HG02870 (cell line): ENCODE measurements at regions not wholly inside any gene's neighbourhood (a gene's known extent, or its start where the extent isn't known, plus 50 kb on each side); places are given as distances from the start of the nearest gene placed in this dataset.
"Not testable (repeated sequence)": the region's sequence is repeated elsewhere in the genome, so short reads cannot be mapped to it uniquely, and the experiment has no call there.

Experiments used
- ATAC-seq: cut with Tn5 transposase; IDR thresholded peaks from one replicate; pipeline ENCODE4 v1.9.1; 2021; ENCODE audit warnings: mild to moderate bottlenecking, moderate library complexity; ENCODE audit not compliant: unreplicated experiment

DNA sequence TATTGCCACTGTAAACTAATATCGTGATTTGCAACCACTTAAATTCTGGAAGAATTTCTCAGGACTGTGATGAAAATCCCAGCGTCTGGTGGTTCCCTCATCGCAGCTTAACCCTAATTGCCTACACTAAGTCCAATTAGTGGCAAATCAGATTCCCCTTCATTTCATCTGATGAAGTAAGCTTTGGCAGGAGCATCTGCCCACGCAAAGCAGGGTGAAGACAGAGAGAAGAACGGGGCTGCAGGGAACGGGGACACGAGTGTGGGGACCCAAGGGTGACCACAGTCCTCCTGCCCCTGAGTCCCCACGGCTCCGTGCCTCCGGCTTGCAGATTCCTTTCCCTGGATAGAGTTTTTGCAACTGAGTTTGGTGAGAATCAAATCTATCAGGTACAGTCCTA, 159.5 kb downstream of the LY86 start:
- ATAC-seq = no peak

DNA sequence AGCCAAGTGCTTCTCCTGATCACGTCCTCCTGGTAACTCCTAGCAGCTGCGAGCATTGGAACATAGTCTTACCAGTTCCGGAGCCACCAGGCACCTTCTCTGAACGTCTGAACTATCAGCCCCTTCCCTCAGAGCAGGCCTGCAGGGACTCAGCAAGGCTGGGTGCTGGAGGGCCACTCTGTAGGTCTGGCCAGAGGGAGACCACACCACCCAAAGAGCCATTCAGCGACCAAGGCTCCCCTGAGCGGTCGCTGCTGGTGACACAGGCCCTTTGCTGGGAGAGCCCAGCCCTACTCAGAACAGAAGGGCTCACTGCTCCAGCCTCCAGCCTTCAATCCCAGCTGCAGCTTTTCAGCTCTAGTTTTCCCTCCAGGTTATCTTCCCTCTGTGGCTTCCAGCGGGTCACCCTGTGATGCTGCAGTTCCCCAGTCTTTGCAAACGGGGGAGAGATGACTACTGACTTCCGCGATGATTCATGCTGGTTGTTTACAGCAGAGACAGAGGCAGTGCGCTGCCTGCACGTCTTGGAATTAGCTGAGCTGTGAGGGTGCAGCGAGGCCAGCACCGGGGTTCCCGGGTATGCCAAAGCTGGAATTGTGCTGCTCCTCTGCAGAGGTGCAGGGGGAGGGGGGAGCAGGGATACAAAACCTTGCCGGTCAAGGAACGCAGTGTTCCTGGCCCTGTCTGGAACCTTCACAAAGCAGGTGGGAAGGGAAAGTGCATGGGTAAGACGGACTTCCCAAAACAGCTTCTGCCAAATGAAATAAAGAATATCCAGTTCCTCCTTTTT, 161.4 kb downstream of the LY86 start:
- no peak for ATAC-seq

GRCh38 chr6:6750594-6751265, 162.2 kb downstream of the LY86 start:
- no peak for ATAC-seq

DNA sequence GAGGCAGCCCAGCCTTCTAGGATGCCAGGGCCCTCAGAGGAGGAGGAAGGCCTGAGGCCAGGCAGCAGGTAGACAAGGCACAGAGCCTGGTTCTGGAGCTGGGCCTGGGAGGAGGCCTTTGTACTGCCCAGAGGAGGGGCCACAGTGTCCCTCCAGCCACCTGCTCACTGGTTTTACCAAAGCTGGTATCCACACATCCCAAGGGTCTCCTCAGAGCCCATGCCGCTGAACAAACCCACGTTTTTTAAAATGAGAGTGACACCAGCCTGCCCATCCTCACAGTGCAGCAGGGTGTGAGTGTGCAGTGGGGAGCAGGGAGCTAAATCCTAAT, 162.7 kb downstream of the LY86 start:
- ATAC-seq = no peak

- no peak for ATAC-seq
Measured at GRCh38 chr6:6751619-6752023, 163.1 kb downstream of the LY86 start.

DNA sequence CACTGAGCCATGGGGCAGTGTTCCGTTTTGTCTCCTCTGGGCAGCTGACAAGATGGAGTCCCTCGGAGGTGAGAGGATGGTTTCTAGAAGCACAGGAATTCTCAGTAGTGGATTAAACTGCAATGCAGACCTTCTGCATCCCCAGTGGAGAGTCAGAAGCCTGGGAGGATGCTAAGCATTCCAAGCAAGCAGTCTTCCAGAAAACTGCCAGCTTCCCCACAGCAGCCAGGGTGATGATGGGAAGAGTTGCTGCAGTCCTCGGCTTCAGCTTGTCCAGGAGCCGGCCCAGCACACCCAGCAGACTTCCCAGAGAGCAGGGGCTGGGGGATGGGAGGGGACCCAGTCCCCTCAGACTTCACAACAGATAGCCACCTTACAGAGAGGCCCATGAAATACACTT, 163.6 kb downstream of the LY86 start:
- ATAC-seq = no peak

DNA sequence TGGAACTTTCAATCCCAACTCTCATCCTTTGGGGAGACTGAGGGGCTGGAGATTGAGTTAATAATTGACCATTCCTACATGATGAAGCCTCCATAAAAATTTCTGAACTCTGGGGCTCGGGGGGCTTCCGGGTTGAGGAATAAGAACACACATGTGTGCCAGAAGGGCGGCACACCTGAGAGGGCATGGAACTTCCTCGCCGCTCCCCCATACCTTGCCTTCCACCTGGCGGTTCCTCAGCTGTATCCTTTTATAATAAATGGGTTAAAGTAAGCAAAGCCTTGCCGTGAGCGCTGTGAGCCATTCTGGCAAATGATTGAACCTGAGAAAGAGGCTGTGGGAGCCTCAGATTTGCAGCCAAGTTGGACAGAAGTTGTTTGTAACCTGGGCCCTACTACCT, 164.8 kb downstream of the LY86 start:
- ATAC-seq = no peak

DNA sequence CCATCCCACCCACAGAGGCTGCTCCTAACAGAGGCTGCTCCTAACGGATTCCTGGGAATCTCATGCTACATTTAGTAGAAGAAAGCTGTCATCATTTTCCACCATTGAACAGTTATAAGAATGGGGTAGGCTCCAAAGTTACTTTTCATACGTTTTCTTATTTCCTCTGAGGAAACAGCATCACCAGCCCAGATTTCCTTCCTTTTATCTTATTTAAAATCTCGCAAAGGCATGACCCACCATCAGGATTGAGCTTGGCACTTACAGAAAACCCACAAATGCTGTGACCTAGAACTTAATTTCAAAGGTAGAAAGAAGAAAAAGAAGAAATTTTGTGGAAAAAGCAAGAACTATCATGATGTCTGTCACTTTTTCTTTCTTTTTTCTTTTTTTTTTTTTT, 168.0 kb downstream of the LY86 start:
- no peak for ATAC-seq

DNA sequence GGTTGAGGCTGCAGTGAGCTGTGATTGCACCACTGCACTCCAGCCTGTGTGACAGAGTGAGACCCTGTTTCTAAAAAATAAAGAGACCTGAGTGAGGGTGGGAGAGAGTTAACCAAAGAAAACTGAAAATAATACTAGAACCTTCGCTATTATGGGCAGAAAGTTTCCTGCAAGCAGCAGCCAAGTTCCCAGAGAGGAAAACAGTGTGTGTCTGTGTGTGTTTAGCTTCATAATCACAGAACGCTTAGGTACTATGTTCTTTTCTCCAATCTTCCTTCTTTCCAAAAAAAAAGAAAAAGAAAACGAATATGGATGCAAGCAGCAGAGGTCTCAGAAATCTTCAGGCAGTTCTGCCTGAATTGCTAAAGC, 170.0 kb downstream of the LY86 start:
- no peak for ATAC-seq

DNA sequence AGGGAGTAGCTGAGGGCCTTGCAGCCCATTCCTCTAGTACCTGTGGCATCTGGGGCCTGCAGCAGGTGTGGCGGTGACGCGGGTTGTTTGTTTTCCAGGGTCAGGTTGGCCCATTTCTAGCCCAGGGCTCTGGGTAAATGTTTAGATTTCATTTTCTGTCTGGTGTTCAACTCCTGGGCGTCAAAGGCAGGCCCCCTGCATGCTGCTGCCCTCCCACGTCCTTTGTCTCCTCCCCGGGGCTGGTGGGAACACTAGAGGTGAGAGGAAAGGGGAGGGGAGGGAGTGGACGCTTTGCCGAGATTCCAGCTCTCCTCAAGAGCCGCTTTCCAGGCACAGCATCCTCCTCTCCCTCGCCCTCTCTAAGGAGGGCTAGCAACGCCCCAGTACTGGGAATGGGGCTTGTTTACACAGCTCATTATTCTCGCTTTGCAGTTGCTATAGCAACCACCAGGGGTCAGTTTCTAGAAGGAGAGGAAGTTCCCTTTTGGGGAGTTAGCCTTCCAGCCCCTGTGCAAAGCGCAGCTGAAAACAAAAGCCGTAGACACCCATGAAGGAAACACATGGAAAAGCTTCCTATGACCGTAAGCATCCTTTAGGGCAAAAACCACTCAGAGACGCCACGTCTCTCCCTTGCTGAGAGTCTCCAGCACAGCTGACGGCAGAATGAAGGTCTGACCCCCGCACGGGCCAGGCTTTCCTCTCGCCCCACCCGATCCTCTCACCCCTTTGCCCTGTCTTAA, 170.6 kb downstream of the LY86 start:
- ATAC-seq = peak; percentile 97

GRCh38 chr6:6760002-6760401, 171.5 kb downstream of the LY86 start:
- ATAC-seq = no peak

GRCh38 chr6:6762566-6762965, 174.0 kb downstream of the LY86 start:
- ATAC-seq = not testable (repeated sequence)

- no peak for ATAC-seq
Measured at GRCh38 chr6:6764764-6765434, 176.4 kb downstream of the LY86 start.

GRCh38 chr6:6766230-6766905, 177.8 kb downstream of the LY86 start:
- ATAC-seq = no peak

DNA sequence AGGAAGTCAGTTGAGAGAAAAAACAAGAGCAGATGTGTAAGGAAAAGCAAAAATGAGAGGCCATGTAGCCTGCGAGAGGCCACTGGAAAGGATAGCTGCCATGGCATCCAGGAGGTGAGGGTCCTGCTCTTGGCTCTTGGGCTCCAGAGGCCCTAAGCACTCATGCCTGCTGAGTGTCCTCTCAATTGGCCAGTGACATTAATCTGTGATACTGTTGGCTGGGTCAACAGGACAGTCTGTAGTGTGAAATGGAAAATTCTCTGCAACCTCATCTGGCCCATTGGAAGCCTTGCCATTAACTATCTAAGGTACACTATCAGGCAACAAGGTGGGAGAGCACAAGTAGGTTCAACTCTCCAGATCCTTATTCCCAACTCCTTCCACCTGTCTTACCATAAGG, 180.9 kb downstream of the LY86 start:
- no peak for ATAC-seq

DNA sequence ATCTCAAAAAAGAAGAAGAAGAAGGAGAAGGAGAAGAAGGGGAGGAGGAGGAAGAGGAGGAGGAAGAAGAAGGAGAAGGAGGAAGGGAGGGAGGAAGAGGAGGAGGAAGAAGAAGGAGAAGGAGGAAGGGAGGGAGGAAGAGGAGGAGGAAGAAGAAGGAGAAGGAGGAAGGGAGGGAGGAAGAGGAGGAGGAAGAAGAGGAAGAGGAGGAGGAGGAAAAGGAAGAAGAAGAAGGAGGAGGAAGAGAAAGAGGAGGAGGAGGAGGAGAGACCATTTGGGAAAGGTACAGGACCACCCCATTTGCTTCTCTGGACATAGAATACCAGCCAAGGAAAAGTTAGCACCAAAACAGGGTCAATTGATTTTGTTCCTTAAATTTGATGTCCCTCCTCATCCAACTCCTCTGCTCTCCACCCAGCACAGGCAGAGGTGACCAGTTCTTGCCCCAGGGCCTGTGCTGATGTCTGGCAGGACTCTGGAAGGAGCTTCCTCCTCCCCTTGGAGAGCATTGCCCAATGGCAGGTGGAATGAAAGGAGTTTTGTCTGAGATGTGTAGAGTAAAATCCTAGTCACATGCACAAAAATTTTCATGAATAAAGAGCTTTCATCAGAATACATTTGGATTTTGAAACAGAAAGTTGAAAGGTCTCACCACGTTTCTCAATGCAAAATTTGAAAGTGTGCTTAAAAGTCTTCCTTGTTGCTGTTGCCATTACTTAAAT, 182.9 kb downstream of the LY86 start:
- ATAC-seq = no peak

- no peak for ATAC-seq
Measured at GRCh38 chr6:6771964-6772363, 183.4 kb downstream of the LY86 start.

- ATAC-seq = no peak
Measured at GRCh38 chr6:6772751-6773150, 184.2 kb downstream of the LY86 start.

DNA sequence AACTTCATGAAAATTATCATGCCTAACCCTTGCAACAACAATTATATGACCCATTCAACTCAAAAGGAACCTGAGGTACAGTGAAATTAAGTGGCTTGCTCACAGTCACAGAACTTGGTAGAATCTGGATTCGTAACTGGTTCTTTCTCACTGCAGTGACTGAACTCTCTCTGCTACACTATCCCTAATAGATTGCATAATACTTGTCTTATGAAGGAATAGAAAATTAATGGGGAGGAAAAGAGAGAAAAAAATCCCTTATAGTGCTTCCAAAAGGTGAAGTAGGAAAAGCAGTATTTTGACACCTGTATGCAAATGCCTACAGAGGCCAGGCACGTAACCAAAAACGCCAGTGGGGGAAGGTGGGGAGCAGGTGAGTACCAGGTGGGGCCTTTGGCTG, 186.6 kb downstream of the LY86 start:
- ATAC-seq = no peak

DNA sequence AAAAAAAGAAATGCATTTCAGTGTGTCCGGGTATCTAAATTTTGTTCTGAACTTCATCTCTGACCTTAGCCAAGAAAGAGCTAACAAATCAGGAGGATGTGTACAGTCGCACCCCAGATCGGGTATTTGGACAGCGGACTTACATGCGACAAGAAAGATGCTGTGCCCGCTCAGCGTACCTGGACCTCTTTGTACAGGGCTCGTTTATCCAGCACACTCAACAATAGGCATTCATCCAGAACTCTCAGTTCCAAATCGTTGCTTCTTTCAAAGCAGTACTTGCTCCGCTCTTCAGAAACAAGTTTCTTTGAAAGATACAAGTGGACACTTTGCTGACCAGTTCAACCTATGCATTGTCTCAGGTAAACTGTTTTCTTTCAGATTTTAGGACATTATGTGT, 191.7 kb downstream of the LY86 start:
- no peak for ATAC-seq
